ENCODE measurements at regions not wholly inside any gene's neighbourhood (a gene's known extent, or its start where the extent isn't known, plus 50 kb on each side); places are given as distances from the start of the nearest gene placed in this dataset.

DNA sequence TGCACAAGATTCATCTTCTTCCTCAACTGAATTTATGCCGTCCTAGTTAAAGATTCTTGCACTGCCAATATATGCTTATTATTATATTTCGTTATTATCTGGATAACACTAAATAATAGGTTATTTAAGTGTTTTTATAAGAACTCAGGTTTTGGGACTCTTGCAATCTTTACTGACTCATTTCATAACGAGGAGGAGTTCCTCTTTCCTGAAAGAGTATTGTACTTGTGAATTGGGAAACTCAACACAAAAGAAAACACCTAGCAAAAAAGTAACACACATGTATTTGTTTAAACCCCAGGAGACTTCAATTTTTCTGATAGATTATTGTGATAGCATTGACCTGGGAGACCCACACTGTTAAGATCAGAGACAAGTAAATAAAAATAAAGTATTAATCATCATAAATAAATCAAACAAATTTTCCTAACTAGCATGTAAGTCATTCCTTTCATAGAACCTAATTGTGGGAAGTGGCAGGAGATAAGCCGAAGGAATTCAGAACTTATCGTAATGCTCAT lies 505.8 kb downstream of the KCNJ2 start:
- ChIA-PET CTCF (no interaction called here), POLR2A (no interaction called here)
- H3K27me3 Mint-ChIP-seq: no peaks in the 10 kb centered on the region
- H3K9ac ChIP-seq (ENCODE audit: low read length): no peak overlapping the region
- WGBS (ENCODE audit: insufficient coverage): no CpG with 5 or more reads among the region's 5 CpGs
- H3K4me3 Mint-ChIP-seq: no peak overlapping the region
- H3K4me3 ChIP-seq (ENCODE audit: control extremely low read depth in 1 of 5, extremely low read depth in 1 of 5, insufficient read depth in 1 of 5, low read depth in 2 of 5, low read length in 4 of 5): no peak overlapping the region
- TF ChIP-seq EZH2 (IDR thresholded peaks at IDR 0.05; ENCODE audit: borderline replicate concordance, insufficient read depth, low read depth, low read length, poor library complexity, severe bottlenecking): no peak
- no peak for TF ChIP-seq CTCF (IDR thresholded peaks at IDR 0.05)
- H3K4me1 ChIP-seq (ENCODE audit: control insufficient read depth in 2 of 2, insufficient read depth in 2 of 2, low read length in 2 of 2): no peaks in the 10 kb centered on the region
- intact Hi-C loops (cut with micrococcal nuclease): no loop called here
- H3K9me3 Mint-ChIP-seq (ENCODE audit: insufficient read depth): no peaks in the 10 kb centered on the region
- no peaks in the 10 kb centered on the region for H3K4me1 Mint-ChIP-seq
- H3K36me3 ChIP-seq (replicated peaks in 1 of 2; ENCODE audit: control extremely low read depth in 1 of 2, control insufficient read depth in 1 of 2, extremely low read depth in 1 of 2, insufficient read depth in 2 of 2, low read length in 1 of 2): no peaks in the 10 kb centered on the region
- H3K79me2 ChIP-seq (ENCODE audit: control insufficient read depth, insufficient read depth, low read length): no peaks in the 10 kb centered on the region
- no peak overlapping the region for H3K27ac ChIP-seq (ENCODE audit: low read length in 2 of 2)
- H3K27me3 ChIP-seq (replicated peaks in 1 of 4; ENCODE audit: control extremely low read depth in 1 of 4, control insufficient read depth in 3 of 4, insufficient read depth in 4 of 4, low read length in 3 of 4): no peaks in the 10 kb centered on the region
- no peaks in the 10 kb centered on the region for H3K9me3 ChIP-seq (ENCODE audit: control extremely low read depth in 1 of 3, control insufficient read depth in 2 of 3, insufficient read depth in 1 of 3, low read length in 2 of 3)
- DNase-seq (no peak), ATAC-seq (ENCODE audit: low read depth) (no peak)
- no peaks in the 10 kb centered on the region for H4K20me1 ChIP-seq (ENCODE audit: control insufficient read depth, insufficient read depth, low read length, poor library complexity, severe bottlenecking)
- H3K4me2 ChIP-seq (replicated peaks; ENCODE audit: low read depth, low read length, poor library complexity, severe bottlenecking): no peak overlapping the region
- no peak overlapping the region for H3K27ac Mint-ChIP-seq
- no peak overlapping the region for H2AFZ ChIP-seq (ENCODE audit: insufficient read depth, low read depth, low read length, poor library complexity, severe bottlenecking)

GRCh38 chr17:70677783-70678647 lies 508.7 kb downstream of the KCNJ2 start:
- Histone ChIP-seq H3K27ac (ENCODE audit: low read length in 2 of 2) (no peak overlapping the region), H2AFZ (ENCODE audit: insufficient read depth, low read depth, low read length, poor library complexity, severe bottlenecking) (no peak overlapping the region), H3K36me3 (replicated peaks in 1 of 2; ENCODE audit: control extremely low read depth in 1 of 2, control insufficient read depth in 1 of 2, extremely low read depth in 1 of 2, insufficient read depth in 2 of 2, low read length in 1 of 2) (no peaks in the 10 kb centered on the region), H3K4me2 (replicated peaks; ENCODE audit: low read depth, low read length, poor library complexity, severe bottlenecking) (no peak overlapping the region), H4K20me1 (ENCODE audit: control insufficient read depth, insufficient read depth, low read length, poor library complexity, severe bottlenecking) (no peaks in the 10 kb centered on the region), H3K9me3 (ENCODE audit: control extremely low read depth in 1 of 3, control insufficient read depth in 2 of 3, insufficient read depth in 1 of 3, low read length in 2 of 3) (no peaks in the 10 kb centered on the region), H3K9ac (ENCODE audit: low read length) (no peak overlapping the region), H3K27me3 (replicated peaks in 1 of 4; ENCODE audit: control extremely low read depth in 1 of 4, control insufficient read depth in 3 of 4, insufficient read depth in 4 of 4, low read length in 3 of 4) (no peaks in the 10 kb centered on the region), H3K4me1 (ENCODE audit: control insufficient read depth in 2 of 2, insufficient read depth in 2 of 2, low read length in 2 of 2) (no peaks in the 10 kb centered on the region), H3K4me3 (ENCODE audit: control extremely low read depth in 1 of 5, extremely low read depth in 1 of 5, insufficient read depth in 1 of 5, low read depth in 2 of 5, low read length in 4 of 5) (no peak overlapping the region), H3K79me2 (ENCODE audit: control insufficient read depth, insufficient read depth, low read length) (no peaks in the 10 kb centered on the region)
- Mint-ChIP-seq H3K27me3 (no peaks in the 10 kb centered on the region), H3K9me3 (ENCODE audit: insufficient read depth) (no peaks in the 10 kb centered on the region), H3K4me1 (no peaks in the 10 kb centered on the region), H3K4me3 (no peak overlapping the region), H3K27ac (no peak overlapping the region)
- intact Hi-C loops (cut with micrococcal nuclease): no loop called here
- CTCF ChIA-PET: no interaction called here
- ATAC-seq (ENCODE audit: low read depth) (no peak), DNase-seq (no peak)
- WGBS (ENCODE audit: insufficient coverage): 83% methylated on average over 6 of the region's 9 CpGs
- no peak for TF ChIP-seq CTCF (IDR thresholded peaks at IDR 0.05)
- TF ChIP-seq EZH2 (IDR thresholded peaks at IDR 0.05; ENCODE audit: borderline replicate concordance, insufficient read depth, low read depth, low read length, poor library complexity, severe bottlenecking): no peak
- POLR2A ChIA-PET: no interaction called here

Measured in B cell (primary cell).